ENCODE measurements at regions not wholly inside any gene's neighbourhood (a gene's known extent, or its start where the extent isn't known, plus 50 kb on each side); places are given as distances from the start of the nearest gene placed in this dataset.
"Not testable (repeated sequence)": the region's sequence is repeated elsewhere in the genome, so short reads cannot be mapped to it uniquely, and the experiment has no call there.

- H3K4me3 ChIP-seq (replicated peaks; ENCODE audit: low read depth, low read length) = no peak overlapping the region
- TF ChIP-seq CTCF (IDR thresholded peaks at IDR 0.05; ENCODE audit: low read length, missing control alignments) = no peak
- no peak for DNase-seq (ENCODE audit: low read depth)
Observed at GRCh38 chr11:130533871-130534270, 85.4 kb downstream of the ADAMTS15 start.

- TF ChIP-seq CTCF (IDR thresholded peaks at IDR 0.05; ENCODE audit: low read length, missing control alignments) = no peak
- H3K4me3 ChIP-seq (replicated peaks; ENCODE audit: low read depth, low read length) = no peak overlapping the region
- DNase-seq (ENCODE audit: low read depth) = no peak
Observed at GRCh38 chr11:130534551-130534950, 86.1 kb downstream of the ADAMTS15 start.

- no peak overlapping the region for H3K4me3 ChIP-seq (replicated peaks; ENCODE audit: low read depth, low read length)
- no peak for DNase-seq (ENCODE audit: low read depth)
- TF ChIP-seq CTCF (IDR thresholded peaks at IDR 0.05; ENCODE audit: low read length, missing control alignments) = no peak
Observed at GRCh38 chr11:130535520-130535919, 87.1 kb downstream of the ADAMTS15 start.

GRCh38 chr11:130536106-130537040, 87.9 kb downstream of the ADAMTS15 start:
- no peak for TF ChIP-seq CTCF (IDR thresholded peaks at IDR 0.05; ENCODE audit: low read length, missing control alignments)
- DNase-seq (ENCODE audit: low read depth) = peak; percentile 34
- no peak overlapping the region for H3K4me3 ChIP-seq (replicated peaks; ENCODE audit: low read depth, low read length)

GRCh38 chr11:130539680-130540079, 91.2 kb downstream of the ADAMTS15 start:
- H3K4me3 ChIP-seq (replicated peaks; ENCODE audit: low read depth, low read length) = not testable (repeated sequence)

GRCh38 chr11:130544266-130544665, 95.8 kb downstream of the ADAMTS15 start:
- H3K4me3 ChIP-seq (replicated peaks; ENCODE audit: low read depth, low read length) = no peak overlapping the region
- DNase-seq (ENCODE audit: low read depth) = no peak
- TF ChIP-seq CTCF (IDR thresholded peaks at IDR 0.05; ENCODE audit: low read length, missing control alignments) = no peak

More at GRCh38 chr11:130539680-130540079, 91.2 kb downstream of the ADAMTS15 start:
- DNase-seq (ENCODE audit: low read depth) = not testable (repeated sequence)

GRCh38 chr11:130545449-130546072, 97.1 kb downstream of the ADAMTS15 start:
- no peak for TF ChIP-seq CTCF (IDR thresholded peaks at IDR 0.05; ENCODE audit: low read length, missing control alignments)
- no peak overlapping the region for H3K4me3 ChIP-seq (replicated peaks; ENCODE audit: low read depth, low read length)
- DNase-seq (ENCODE audit: low read depth) = no peak

All from fibroblast of pulmonary artery (primary cell).